ENCODE measurements at regions not wholly inside any gene's neighbourhood (a gene's known extent, or its start where the extent isn't known, plus 50 kb on each side); places are given as distances from the start of the nearest gene placed in this dataset.
"Not testable (repeated sequence)": the region's sequence is repeated elsewhere in the genome, so short reads cannot be mapped to it uniquely, and the experiment has no call there.

DNA sequence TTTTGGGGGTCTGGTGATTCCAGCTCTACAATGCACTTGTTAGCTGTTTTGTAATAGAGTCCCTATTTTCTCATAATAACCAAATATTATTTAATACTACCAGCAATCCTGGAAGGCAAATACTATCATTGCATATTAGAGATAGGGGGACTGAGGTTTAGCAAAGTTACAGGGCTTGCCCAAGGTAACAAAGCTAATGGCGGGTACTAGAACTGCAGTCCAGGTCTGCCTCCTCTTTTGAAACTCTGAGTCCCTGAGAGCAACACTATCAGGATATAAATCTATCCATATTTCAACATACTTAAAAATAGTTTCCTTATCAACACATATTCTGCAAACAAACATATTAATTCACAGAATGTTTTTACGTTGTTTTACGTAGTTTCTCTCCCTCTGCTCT lies 235.5 kb upstream of the ACVR2A start:
- DNase-seq (ENCODE audit: low read depth in 2 of 2) = no peak

DNA sequence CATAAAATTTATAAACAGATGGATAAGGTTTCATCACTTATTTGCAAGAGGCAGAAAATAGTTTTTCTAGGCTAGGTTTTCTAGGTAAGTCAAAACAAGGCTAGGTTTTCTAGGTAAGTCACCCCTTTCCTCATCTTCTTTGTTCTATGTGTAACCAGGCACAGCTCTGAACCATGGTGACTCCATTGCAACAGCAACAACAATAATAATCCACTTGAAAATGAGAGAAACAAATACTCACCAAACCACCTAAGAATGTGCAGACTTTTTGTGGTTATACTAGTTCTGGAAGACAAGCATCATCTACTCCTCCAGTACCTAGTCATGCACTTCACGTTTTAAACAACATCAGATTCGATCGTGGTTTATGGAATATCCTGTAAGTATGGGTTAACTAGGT lies 237.4 kb upstream of the ACVR2A start:
- DNase-seq (ENCODE audit: low read depth in 2 of 2) = no peak

DNA sequence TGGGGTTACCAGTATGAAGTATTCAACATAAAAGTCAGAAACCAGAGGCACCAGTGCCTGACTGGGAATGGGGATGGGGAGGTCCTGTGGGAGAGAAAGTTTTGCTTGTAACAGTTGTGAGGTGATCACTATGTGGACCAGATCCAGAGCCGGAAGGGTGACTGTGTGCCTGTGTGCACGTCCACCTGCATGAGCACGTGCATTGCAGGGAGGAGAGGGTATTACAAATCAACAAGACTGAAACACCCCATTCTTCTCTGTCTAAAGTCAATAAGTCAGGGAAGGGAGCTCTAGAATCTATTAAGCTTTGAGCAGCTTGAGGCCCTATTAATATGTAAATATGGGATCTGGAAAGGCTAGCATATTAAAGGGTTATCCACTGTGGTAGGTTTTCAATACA lies 241.0 kb upstream of the ACVR2A start:
- no peak for DNase-seq (ENCODE audit: low read depth in 2 of 2)

DNA sequence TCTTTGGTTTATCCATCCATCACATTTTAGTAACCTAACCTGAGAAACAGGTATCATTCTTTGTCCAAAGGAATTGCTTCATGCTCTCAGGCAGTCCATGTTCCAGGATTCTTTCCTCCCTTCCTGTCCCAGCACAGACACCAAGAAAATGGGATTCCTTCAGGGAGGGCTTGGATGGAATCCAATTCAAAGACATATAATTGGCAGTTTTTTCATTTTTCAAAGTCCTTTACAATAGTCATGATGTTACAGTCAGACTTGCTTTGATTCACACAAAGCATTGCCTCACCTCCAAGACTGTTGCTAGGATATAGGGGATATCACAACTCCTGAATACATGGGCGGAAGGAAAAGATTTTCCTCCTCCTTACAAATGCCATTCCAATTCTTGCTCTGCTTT lies 241.4 kb upstream of the ACVR2A start:
- DNase-seq (ENCODE audit: low read depth in 2 of 2) = no peak

DNA sequence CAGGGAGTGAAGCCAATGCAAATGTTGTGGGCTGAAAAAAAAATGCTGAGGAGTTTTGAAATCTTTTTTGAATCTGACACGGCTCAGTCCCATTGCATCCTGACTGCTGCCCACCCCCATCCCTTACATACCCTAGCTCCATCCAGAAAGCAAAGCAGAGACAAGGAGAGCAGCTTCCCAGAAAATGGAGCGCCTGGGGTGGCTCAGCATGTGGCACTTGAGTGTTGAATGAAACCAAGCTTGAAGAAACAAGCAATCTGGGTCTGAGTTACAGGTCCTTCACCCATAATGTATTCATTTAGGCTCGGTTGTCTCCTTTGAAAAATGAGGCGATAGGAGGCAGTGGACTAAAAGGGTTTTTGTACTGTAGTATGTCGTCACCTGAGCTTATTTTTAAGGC lies 244.2 kb upstream of the ACVR2A start:
- DNase-seq (ENCODE audit: low read depth in 2 of 2) = no peak

DNA sequence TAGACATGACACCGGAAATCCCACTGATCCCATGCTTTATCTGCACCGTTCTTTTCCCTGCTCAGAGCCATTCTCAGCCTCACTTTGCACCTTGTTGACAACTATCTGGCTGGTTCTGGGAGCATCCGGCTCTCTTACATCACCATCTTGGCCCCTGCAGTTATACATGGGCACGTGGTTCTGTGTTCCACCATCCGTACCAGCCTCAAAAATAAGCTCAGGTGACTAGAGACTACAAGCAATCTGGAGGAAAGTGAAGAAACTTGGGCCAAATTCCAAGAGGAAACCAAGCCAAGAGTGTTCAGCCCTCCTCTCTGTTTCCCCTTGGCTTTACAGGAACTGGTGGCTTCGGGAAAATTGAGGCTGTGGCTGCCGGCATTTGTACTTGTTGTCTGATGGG lies 244.6 kb upstream of the ACVR2A start:
- no peak for DNase-seq (ENCODE audit: low read depth in 2 of 2)

DNA sequence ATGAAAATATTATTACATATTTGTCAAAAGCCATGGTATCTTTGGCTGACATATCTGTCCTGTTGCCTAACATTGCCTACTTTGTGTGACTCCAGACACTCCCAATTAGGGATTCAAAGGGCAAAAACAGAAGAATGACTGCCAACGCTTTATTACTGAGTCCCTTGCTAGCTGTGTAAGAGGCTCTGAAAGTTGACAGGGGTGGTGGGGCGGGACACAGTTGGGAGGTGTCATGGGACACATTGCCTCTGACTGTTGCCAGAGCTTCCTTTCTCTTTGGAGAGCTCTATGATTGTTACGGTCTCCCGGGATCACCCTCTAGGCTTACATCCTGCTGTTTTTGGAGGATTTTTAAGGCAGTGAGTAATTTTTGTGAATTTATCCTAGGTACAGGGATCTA lies 249.6 kb upstream of the ACVR2A start:
- no peak for DNase-seq (ENCODE audit: low read depth in 2 of 2)

DNA sequence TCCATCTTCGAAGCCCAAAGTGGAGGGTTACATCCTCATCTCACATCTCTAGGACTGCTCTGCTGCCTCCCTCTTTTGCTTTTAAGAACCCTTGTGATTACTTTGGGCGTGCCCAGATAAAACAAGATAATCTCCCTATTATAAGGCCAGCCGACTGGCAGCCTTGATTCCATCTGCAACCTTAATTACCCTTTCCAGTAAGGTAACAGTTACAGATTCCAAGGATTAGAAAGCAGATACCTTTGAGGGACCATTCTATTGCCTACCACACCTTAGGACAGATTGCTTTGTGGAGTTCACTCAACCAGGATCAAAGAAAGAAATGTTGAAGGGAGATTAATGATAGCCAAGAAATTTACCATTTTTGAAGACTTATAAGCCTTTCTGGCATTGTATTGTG lies 250.8 kb upstream of the ACVR2A start:
- DNase-seq (ENCODE audit: low read depth in 2 of 2) = no peak

DNA sequence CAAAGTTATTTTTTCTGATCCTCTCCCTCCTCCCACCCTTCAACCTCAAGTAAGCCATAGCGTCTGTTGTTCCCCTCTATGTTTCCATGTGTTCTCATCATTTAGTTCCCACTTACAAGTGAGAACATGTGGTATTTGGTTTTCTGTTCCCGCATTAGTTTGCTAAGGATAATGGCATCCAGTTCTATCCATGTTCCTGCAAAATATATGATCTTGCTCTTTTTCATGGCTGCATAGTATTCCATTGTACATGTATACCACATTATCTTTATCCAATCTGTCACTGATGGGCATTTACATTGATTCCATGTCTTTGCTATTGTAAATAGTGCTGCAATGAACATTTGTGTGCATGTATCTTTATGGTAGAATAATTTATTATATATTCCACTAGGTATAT lies 252.0 kb upstream of the ACVR2A start:
- DNase-seq (ENCODE audit: low read depth in 2 of 2) = not testable (repeated sequence)

DNA sequence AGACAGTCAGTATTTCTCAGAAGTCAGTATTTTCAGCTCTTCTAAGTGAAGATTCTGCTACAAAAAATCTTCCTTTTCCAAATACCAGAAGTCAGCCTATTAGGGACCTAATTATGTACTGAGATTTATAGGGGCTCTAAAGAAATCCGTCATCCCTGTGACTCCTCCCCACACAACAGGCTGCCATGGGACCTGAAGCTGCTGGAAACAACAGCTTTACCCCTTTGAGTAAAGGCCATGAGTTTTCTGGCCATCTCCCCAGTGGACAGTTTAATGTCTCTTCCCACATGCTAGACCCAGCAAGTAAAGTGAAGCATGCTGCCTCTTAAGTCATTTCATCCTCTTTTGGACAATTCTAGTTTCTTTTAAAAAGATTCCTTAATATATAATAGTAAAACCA lies 255.7 kb upstream of the ACVR2A start:
- no peak for DNase-seq (ENCODE audit: low read depth in 2 of 2)

DNA sequence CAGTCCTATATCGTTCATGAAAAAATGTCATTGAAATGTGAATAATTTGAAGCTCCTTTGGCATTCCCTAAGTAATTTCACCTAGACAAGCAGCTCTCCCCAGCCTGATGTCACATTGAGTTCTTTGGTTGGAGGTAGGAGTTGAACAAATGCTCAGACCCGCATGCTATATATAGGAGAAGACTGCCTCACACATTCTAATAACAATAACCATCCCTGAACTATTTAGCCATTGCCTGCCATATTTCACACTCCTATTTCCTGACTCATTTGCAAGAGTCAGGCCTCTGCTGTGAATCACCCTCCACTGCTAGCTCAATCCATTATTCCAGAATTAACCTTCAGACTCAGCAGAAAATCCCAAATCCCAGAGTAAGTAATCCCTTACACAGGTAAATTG lies 256.6 kb upstream of the ACVR2A start:
- DNase-seq (ENCODE audit: low read depth in 2 of 2) = no peak

DNA sequence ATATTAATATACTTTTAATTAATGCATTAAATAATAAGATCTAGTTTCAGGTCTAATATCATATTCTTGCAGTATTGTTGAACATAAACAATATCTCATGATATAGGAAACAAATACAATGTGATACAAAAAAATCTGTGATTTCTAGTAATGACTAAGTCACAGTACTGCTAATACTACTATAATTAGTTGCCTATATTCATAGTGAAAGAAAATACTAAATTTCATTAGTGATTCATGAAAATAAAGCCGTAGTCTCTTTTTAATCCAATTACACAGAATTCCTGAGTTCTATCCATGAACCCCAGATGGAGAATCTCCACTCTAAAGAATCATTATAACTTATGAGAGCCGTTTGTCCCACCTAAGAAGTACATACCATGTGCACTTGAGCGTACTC lies 266.3 kb upstream of the ACVR2A start:
- no peak for DNase-seq (ENCODE audit: low read depth in 2 of 2)

DNA sequence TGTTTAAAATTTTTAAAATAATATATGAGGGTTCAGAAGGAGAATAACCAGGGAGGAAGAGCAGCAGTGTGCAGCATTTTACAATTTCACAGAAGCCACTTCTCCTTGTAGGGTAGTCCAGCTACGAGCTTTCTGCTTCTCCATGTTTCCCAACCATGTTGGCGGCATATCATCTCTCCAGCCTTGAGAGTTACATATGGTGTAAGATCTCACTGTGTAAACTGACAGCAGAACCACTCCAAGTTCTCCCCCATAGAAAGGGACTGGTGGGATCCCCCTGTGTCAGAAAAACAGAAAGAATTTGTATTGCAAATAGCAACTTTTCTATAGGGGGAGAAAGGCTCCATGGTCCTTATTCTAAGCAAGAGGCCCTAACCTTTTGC lies 266.8 kb upstream of the ACVR2A start:
- DNase-seq (ENCODE audit: low read depth in 2 of 2) = no peak

DNA sequence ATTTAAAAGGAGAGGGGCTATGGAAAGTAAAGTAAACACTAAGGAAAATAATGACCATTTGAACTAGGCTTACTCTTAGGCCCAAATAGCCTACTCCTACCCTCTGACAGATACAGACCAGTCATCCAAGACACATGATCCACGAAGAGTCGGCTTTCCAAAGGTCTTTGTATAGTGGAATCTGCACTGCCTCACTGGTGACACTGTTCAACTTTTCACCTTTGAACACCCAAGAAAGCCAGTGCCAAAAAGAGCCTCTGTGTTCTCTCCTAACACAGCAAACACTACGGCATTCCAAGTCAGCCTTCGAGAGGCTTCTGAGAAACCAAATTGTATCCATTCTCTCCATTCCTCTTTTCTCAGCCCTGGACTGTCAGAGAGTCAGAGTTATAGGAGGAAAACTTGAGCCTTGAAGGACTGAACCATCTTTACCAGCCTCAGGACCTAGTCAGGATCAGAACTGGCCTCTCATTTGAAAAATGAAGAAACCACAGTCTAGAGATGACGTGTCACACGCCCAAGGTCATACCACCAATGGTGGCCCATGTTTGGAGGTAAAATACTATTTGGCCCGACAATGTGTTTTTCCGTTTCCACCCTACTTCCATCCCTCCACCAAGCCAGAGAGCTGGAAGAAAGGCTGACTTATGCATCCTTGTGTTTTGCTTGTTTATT lies 267.4 kb upstream of the ACVR2A start:
- no peak for DNase-seq (ENCODE audit: low read depth in 2 of 2)

DNA sequence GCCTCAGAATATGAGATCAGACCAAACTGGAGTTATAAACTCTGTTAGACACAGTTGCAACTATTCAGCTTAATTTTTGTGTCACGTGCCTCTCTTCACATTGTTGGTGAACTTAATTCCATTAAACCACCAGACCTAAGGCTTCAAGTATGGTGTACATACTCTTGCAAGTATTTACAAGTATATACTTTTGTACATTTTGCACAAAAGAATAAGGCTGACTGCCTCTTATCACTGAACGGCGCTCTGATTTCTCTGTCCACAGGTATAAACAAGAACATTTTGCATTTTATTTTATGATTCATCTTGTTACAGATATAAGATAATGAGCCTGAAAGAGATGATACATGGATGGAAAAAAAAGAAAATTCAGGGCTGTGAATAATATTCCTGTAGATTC lies 269.7 kb upstream of the ACVR2A start:
- DNase-seq (ENCODE audit: low read depth in 2 of 2) = no peak

DNA sequence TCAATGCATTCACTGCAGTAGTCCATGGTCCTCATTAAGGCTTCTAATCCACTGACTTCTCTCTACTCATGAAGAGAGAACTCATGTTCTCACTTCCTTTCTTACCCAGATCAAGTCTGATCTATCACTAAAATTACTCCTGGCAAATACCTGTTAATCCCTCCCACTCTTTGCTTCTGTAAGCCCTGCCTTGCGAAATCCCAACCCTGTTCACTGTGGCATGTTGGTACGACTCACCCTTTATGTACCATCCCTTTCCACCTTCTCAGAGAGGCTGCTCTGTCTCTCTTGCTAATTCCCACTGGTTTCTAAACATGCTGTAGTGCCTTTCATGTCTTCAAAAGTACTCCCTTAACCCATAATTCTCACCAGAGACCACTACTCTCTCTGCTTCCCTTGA lies 272.2 kb upstream of the ACVR2A start:
- DNase-seq (ENCODE audit: low read depth in 2 of 2) = no peak

DNA sequence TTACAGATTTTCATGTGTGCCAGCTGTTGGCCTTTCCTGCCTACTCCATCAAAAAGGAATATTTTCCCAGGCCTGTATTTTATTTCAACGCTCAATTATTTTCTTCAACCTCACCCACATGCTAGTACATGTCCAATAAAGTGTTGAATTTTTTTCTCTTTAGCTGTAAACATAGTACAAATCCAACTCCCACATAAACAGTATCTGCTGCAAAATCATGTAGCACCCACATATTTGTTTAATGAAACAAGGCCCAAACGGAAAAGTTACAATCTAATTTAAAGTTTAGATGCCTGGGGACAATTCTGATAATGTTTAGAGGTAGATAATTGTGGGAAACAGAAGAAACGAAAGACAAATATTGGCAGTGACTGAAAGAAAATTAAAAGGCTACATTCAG lies 275.4 kb upstream of the ACVR2A start:
- no peak for DNase-seq (ENCODE audit: low read depth in 2 of 2)

DNA sequence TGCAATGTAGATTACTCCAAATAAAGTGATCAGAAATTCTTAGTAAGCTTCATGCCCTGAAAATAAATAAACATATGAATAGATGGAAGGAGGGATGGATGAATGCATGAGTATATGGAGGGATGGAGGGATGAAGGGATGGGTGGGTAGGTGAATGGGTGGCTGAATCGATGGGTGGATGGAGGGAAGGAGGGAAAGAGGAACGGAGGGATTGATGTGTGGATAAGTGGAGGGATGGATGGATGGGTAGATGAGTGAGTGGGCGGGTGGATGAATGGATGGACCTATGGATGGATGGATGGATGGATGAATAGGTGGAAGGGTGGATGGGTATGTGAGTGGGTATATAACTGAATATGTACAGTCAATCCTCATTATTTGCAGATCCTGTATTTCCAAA lies 276.7 kb upstream of the ACVR2A start:
- no peak for DNase-seq (ENCODE audit: low read depth in 2 of 2)

DNA sequence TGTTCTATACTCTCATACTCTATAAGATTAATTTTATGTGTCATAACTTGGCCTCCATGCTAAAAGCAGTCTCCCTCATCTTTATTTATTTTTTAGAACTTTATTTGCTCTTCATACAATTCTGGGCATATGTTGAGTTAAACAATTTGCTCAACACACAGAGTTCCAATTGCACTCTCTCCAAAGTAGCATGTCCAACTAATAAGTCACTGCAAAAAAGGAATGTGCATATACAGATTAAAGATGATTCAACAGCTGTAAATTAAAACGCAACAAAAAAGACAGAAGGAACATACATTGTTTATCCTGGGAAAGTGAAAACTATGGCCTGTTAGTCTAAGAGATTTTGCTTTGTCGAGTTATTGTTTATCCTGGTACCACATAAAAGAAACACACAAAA lies 277.7 kb upstream of the ACVR2A start:
- DNase-seq (ENCODE audit: low read depth in 2 of 2) = no peak

DNA sequence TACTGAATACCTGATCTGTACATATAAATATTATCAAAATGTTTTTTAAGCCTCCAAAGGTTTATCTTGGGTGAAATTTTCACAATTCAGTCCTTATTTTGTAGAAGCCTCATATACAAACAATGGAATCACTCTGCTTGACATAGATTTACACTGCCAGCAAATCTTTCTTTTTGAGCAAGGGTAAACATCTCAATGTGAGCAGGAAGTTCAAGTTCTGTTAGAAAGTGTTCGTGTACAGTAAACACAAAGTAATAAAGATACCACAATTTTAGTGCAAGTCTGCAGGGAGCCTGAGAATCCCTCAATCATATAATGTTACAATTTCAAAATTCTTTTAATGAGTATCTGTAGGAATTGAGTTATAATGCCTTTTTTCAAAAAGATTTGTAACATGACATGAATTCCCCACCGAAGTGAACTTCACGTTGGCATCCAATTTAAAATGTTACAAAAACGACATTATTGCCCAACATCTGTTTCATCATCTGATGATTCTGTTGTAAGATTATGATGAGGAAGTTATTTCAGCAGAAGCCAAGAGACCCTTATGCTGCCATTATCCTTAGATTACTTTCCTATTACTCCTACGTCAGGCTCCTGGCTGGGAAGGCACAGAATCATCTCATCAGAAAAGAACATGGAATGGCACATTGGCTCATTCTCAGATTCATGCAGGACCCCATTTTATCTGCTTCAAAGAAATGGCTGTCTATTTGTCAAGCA lies 283.9 kb upstream of the ACVR2A start:
- DNase-seq (ENCODE audit: low read depth in 2 of 2) = no peak

DNA sequence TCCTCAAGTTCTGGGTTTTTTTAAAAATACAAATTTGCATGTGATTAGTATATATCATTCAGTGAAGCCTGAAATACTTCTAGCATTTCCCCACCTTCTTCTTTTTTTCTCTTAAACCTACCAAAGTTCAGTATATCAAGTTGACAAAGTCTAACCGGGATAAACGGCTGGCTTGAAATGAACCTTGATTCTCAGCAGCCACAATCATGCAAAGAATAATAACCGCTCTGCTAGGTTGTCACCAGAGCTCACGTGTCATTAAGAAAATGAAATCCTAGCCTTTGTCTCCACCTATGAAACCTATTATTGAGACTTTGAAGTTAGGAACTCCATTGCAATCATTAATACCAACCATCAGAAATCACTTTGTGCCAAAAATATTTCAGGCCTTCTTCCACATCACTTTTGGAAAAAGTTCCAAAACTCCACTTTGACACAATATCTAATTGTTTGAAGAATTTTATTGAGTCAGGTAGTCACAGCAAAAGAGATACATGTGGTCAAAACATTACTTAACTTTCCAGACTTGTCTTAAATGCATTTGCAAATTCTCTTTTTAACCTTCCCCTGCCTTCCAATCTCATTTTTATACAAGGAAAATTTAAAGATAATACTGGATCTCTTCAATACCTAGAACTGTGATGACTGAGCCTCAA lies 285.6 kb upstream of the ACVR2A start:
- no peak for DNase-seq (ENCODE audit: low read depth in 2 of 2)

DNA sequence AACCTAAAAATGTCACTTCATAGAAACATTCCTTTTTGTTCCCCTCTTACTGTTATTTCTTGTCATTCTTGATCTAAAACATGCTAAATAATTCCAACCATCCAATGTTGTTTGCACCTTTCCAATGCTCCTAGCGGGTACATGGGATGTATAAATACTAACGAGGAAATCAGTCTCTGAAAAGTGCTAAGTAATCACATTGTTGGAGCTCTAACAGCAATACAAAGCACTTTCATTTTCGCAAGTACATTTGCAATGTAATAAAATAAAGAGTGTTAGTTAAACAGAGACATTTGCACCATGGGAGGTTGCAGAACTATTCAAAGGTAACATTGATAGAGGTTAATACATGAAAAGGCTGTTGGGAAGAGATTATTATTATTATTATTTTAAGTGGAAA lies 286.2 kb upstream of the ACVR2A start:
- no peak for DNase-seq (ENCODE audit: low read depth in 2 of 2)

DNA sequence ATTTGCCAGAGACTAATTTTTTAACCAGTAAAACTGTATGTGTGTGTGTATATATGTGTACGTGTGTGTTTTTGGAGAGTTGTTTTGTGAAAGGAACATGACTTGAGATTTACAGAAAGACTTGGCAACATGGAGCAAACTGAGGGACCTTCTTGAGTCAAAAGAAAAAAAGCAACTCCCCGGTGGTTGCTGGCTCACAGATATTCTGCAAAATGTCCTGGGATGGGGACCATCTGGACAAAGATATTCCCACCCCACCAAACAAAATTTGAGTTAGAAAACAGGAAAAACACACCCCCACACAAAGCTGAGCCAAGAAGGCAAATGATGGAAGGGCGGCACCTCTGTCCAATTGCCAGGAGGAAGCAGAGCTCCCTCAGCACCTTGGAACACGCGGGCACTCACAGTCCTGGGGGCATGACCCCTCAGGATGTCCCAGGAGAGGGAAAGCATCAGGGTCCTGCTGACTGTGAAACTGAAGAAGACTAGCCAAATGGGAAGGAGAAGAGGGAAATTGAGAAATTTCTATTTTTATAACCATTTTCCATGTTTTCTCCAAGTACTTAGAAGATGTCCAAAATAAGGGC lies 290.2 kb upstream of the ACVR2A start:
- no peak for DNase-seq (ENCODE audit: low read depth in 2 of 2)
